RWPE1 (cell line): ENCODE measurements at regions not wholly inside any gene's neighbourhood (a gene's known extent, or its start where the extent isn't known, plus 50 kb on each side); places are given as distances from the start of the nearest gene placed in this dataset.

Experiments
- CTCF ChIA-PET: fragments of 350-600 bp; sonication (Branson Sonifier 250); formaldehyde crosslinking; extraction: SDS; loops from one replicate; lab custom pipeline; 2021; lab: Yijun Ruan, JAX
- POLR2A ChIA-PET: fragments of 400-600 bp; formaldehyde crosslinking; extraction: SDS; loops from one replicate; lab custom pipeline; 2020; ENCODE audit warnings: antibody characterized with exemption; ENCODE audit not compliant: low non-redundant PET; lab: Yijun Ruan, JAX
- DNase-seq: peaks from one replicate; pipeline ENCODE4 v3.0.0; 2012; ENCODE audit warnings: low spot score
- H3K27ac ChIP-seq: fragments of 450-650 bp; 2 replicates; pipeline ENCODE4 v1.5.1; 2017
- TF ChIP-seq, protein P1 (sequence below): fragments of 450-650 bp; conservative IDR thresholded peaks from 2 replicates; pipeline ENCODE4 v1.5.1; 2017; ENCODE audit warnings: low read depth, mild to moderate bottlenecking

DNA sequence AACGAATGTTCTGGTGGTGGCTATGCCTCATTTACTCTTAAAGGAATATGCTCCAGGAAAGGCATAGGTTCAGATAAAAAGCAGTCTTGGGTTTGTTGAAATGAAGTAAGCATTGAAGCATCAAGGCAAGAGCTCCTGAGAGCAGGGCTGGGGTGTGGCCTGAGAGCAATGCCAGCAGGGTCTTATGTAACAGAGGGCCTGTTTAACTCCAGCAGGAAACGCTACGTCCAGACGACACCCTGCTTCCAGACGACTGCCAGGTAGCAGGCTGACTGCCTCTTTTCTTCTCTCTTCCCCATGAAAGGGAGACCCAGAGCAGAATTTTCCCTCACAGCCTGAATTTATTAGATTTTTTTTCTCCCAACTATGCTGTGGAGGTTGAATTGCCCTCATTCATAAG, 127.2 kb upstream of the SLC5A12 start:
- TF ChIP-seq, protein P1, sequence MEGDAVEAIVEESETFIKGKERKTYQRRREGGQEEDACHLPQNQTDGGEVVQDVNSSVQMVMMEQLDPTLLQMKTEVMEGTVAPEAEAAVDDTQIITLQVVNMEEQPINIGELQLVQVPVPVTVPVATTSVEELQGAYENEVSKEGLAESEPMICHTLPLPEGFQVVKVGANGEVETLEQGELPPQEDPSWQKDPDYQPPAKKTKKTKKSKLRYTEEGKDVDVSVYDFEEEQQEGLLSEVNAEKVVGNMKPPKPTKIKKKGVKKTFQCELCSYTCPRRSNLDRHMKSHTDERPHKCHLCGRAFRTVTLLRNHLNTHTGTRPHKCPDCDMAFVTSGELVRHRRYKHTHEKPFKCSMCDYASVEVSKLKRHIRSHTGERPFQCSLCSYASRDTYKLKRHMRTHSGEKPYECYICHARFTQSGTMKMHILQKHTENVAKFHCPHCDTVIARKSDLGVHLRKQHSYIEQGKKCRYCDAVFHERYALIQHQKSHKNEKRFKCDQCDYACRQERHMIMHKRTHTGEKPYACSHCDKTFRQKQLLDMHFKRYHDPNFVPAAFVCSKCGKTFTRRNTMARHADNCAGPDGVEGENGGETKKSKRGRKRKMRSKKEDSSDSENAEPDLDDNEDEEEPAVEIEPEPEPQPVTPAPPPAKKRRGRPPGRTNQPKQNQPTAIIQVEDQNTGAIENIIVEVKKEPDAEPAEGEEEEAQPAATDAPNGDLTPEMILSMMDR, result no peak
- CTCF ChIA-PET, result no interaction called here
- H3K27ac ChIP-seq, result peak overlapping the region; percentile 67
- DNase-seq, result no peak
- POLR2A ChIA-PET, result no interaction called here

DNA sequence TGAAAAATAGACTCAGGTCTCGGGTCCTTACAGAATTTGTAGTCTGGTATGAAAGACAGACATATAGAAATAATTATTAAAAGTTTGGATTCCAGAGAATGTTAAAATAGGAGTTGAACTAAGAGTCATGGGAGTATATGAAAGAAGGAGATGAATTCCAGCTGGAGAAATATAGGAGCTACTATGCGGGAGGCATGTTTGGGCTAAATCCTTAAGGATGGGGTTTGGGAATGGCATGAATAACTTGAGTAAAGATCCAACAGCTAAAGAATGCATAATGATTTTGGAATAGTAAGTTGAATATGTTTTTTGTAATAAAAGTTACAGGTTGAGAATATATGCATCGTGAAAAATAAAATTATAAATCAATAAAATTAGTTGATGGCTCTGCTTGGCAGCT, 129.4 kb upstream of the SLC5A12 start:
- ChIA-PET CTCF (no interaction called here), POLR2A (no interaction called here)
- H3K27ac ChIP-seq, result no peak overlapping the region
- DNase-seq, result no peak
- TF ChIP-seq, protein P1, result no peak

DNA sequence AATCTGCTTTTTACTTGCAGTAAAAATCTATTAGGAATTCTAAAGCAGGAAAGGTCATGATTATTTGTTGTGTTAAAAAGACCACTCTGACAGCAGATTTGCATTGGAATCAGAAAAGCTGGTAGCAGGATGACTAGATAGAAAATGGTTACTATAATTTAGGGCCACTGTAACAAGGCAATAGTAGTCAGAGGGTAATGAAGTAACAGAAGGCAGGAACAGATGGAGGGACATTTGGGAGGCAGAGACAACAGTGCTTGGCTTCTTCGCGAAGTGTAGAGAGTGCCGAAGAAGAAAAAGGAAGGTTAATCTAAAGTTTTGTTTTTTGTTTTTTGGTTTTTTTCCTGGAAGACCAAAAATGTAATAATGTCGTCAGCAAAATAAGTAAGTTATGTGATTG, 129.8 kb upstream of the SLC5A12 start:
- H3K27ac ChIP-seq, result no peak overlapping the region
- DNase-seq, result no peak
- ChIA-PET CTCF (interaction anchor here (0.7 kb wide), 1 partner anchor 1006 kb away, joined by 3 read pairs; no protein-coding TSS in a partner anchor), POLR2A (no interaction called here)
- TF ChIP-seq, protein P1, result no peak

DNA sequence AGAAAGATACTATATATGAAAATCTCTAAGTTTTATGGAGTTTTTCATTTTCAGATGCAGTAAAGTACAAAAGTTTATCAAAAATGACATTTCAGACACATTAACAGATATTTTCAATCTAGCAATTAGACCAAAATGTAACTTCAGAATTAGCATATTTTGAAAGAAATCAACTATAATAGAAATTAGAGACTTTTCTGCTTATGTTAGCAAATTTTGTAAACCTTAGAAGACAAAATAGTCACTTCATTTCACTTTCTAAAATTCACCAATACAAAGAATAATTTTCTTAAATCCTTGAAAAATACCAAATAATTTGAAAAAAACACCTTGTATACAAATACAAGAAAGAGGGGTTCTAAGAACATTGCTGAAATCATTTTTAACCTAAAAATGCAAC, 135.8 kb upstream of the FIBIN start:
- ChIA-PET CTCF (interaction anchor here (0.6 kb wide), 1 partner anchor 1961 kb away, joined by 4 read pairs; no protein-coding TSS in a partner anchor), POLR2A (no interaction called here)
- TF ChIP-seq, protein P1, result no peak
- H3K27ac ChIP-seq, result no peak overlapping the region
- no peak for DNase-seq

DNA sequence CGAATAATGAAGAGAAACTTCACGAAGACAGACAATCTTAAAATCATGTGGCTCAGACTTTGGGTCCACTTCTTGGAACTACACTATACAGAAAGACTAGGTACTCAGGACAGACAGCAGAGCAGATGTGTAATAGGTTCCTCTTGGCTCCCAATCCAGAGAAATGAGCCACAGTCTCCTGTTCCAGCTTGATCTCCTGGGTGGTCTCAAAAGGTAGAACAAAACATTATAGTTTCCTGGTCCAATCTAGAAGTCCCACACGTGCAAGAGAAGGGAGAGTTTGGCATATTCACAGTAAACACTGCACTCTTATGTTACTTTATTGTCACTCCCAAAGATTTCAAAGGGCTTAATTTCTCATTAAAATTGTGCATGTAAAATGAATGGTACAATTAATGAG, 134.5 kb upstream of the FIBIN start:
- ChIA-PET CTCF (interaction anchor here (0.7 kb wide), 1 partner anchor 15 kb away, joined by 3 read pairs; no protein-coding TSS in a partner anchor), POLR2A (no interaction called here)

DNA sequence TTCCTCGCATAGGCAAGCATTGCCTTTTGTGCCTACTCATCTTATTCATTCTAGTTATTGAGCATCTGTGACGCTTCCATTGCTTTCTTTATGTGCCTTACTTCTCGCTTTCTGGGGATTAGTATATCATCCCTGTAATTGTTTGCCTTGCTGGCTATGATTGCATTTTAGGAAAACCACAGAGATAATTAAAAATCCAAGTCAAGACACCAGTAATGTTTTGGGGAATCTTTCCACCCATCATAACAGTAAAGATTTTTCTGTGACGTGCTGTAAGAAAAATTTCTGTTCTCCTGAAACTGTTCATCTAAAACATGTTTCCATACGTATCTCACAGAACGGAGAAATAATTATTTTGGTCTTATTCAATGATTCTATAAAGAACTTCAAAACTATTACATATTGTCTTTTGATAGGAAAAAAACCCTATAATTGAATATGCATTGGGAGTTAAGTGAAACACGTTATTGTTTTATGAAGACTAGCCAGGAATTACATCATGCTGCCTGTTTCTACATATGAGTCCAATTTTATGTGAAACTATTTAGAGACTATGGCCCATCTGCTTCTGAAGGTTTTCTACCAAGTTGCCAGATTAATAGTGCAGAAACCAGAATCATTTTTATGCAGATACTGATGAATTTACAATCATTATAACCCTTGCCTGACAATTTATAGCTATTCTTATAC, 133.7 kb upstream of the FIBIN start:
- POLR2A ChIA-PET, result no interaction called here
- CTCF ChIA-PET, result no interaction called here
- no peak overlapping the region for H3K27ac ChIP-seq
- no peak for DNase-seq
- TF ChIP-seq, protein P1, result no peak

More for the DNA sequence above, 134.5 kb upstream of the FIBIN start:
- H3K27ac ChIP-seq, result no peak overlapping the region
- no peak for DNase-seq
- TF ChIP-seq, protein P1, result no peak
